ENCODE measurements at regions not wholly inside any gene's neighbourhood (a gene's known extent, or its start where the extent isn't known, plus 50 kb on each side); places are given as distances from the start of the nearest gene placed in this dataset.

DNA sequence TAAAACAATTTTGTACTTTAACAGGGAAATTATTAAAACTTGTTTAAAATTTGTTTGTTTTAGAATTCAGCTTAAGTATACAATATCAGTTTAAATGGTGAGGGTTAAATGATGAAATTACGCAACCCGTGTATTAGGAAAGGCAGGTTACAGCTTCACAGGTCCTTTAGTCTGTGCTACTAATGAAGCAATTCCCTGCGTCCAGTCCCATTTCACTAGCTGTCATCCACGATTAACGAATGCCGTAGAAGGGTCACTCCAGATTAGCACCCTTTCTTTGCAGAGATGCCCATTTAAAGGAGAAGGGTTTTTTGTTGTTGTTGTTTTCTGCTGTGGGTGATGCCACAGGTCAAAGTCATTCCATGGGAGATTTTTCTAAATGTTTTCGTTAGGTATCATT lies 457.6 kb upstream of the SLC10A2 start:
- no peak for TF ChIP-seq EZH2 (IDR thresholded peaks at IDR 0.05; ENCODE audit: insufficient read depth, poor library complexity, severe bottlenecking)
- TF ChIP-seq EZH2phosphoT487 (IDR thresholded peaks at IDR 0.05; ENCODE audit: insufficient read depth, low read depth): no peak
